GM12891 (cell line): ENCODE measurements at regions not wholly inside any gene's neighbourhood (a gene's known extent, or its start where the extent isn't known, plus 50 kb on each side); places are given as distances from the start of the nearest gene placed in this dataset.

Experiments
- DNase-seq: peaks from one replicate; pipeline ENCODE4 v3.0.0; 2011; ENCODE audit warnings: low spot score; ENCODE audit not compliant: insufficient read length
- FAIRE-seq: peaks from 2 replicates; lab custom pipeline; 2011; peaks lifted over from hg19 to GRCh38; lab: Jason Lieb, UNC
- PAX5 ChIP-seq: IDR thresholded peaks from 2 replicates; pipeline ENCODE4 v1.6.1; 2011; ENCODE audit warnings: low read length, moderate library complexity, mild to moderate bottlenecking; ENCODE audit not compliant: insufficient read depth, severe bottlenecking
- POLR2A ChIP-seq: IDR thresholded peaks from 2 replicates; pipeline ENCODE4 v1.6.1; 2011; ENCODE audit warnings: low read depth, low read length, control low read depth
- POLR2AphosphoS5 ChIP-seq: IDR thresholded peaks from 2 replicates; pipeline ENCODE4 v1.6.1; 2011; ENCODE audit warnings: low read depth, low read length, control low read depth
- POU2F2 ChIP-seq: IDR thresholded peaks from 2 replicates; pipeline ENCODE4 v1.6.1; 2011; ENCODE audit warnings: low read depth, mild to moderate bottlenecking, control low read depth, low read length, moderate library complexity
- SPI1 ChIP-seq: IDR thresholded peaks from 2 replicates; pipeline ENCODE4 v1.6.1; 2011; ENCODE audit warnings: low read depth, low read length, control low read depth
- TAF1 ChIP-seq: IDR thresholded peaks from 2 replicates; pipeline ENCODE4 v1.6.1; 2011; ENCODE audit warnings: low read depth, low read length, control low read depth

DNA sequence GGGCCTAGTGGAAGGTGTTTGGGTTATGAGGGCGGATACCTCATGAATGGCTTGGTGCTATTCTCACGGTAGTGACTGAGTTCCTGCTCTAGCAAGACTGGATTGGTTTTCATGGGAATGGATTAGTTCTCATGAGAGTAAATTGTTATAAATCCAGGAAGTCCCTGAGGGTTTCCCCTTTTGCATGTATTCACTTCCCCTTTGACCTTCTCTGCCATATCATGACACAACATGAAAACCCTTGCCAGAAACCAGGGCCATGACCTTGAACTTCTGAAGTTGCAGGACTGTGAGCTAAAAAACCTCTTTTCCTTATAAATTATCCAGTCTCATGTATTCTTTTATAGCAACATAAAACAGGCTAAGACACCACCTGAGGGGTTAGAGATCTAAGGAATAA, 529.7 kb upstream of the RPS6KA3 start:
- no peak for TF ChIP-seq SPI1
- TF ChIP-seq POLR2AphosphoS5 = no peak
- no peak for TF ChIP-seq TAF1
- no peak for TF ChIP-seq PAX5
- TF ChIP-seq POLR2A = no peak
- no peak for TF ChIP-seq POU2F2
- no peak for FAIRE-seq
- no peak for DNase-seq

DNA sequence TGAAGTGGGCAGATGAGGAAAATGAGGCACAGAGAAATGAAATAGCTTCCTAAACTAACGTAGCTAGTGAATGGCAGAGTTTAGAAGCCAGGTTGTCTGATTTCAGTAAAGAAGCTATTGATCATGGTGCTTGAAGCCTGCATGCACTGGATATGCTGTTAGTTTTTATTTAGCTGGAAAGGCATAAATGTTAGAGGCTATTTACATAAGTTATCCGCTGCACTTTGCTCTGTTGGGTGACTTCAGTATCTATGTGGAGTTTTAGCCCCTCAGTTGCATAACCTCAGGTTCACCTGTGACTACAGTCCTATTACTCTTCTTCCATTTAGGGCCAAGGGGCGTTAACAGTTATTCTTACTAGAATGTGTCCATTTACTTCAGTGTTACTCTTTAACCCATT, 522.4 kb upstream of the RPS6KA3 start:
- DNase-seq (no peak), FAIRE-seq (no peak)
- TF ChIP-seq PAX5 (no peak), POLR2AphosphoS5 (no peak)

DNA sequence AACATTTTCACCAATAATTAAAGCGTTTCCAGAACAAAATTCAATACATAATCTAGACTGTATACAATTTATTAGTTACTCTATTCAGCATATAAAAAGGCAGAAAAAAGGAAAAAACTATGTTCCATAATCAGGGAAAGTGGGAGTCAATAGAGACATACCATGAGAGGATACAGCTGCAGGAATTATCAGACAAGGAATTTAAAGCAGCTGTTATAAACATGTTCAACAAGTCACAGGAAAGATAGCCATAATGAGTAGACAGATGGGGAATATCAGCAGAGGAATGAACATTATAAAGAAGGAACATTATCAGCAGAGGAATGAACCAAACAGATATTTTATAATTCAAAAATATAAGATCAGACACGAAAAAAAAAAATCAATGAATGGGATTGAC, 500.6 kb upstream of the RPS6KA3 start:
- FAIRE-seq (no peak), DNase-seq (no peak)
- TF ChIP-seq POLR2AphosphoS5 (no peak), POU2F2 (no peak), PAX5 (no peak), TAF1 (no peak), POLR2A (no peak)

DNA sequence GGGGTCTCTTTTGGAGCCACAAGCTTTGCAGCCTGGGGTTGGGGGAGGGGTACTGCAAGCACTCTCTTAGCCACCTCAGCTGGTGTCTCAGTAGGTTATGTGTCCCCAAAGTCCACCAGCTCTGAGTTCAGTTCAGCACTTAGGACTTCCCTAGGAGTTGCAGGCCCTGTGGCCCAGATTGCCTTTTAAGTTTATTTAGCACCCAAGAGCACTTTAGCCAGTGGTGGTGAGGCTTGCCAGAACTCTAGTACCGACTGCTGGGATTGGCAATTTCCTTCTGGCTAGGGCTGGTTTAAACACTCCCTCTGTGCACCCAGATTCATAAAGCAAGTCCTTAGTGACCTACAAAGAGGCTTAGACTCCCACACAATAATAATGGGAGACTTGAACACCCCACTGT, 489.9 kb upstream of the RPS6KA3 start:
- no peak for TF ChIP-seq TAF1
- no peak for TF ChIP-seq POLR2AphosphoS5
- no peak for TF ChIP-seq POLR2A
- no peak for TF ChIP-seq PAX5
- no peak for DNase-seq
- no peak for FAIRE-seq

DNA sequence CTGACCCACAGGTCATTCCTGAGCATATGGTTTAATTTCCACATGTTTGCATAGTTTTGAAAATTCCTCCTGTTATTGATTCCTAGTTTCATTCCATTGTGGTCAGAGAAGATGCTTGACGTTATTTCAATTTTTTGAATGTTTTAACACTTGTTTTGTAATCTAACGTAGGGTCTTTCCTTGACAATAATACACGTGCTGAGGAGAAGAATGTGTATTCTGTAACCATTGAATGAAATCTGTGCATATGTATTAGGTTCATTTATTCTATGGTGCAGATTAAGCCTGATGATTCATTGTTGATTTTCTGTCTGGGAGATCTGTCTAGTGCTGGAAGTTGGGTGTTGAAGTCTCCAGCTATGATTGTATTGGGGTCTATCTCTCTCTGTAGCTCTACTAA, 486.4 kb upstream of the RPS6KA3 start:
- TF ChIP-seq PAX5 (no peak), POU2F2 (no peak), POLR2A (no peak), TAF1 (no peak), SPI1 (no peak), POLR2AphosphoS5 (no peak)
- FAIRE-seq (no peak), DNase-seq (no peak)

DNA sequence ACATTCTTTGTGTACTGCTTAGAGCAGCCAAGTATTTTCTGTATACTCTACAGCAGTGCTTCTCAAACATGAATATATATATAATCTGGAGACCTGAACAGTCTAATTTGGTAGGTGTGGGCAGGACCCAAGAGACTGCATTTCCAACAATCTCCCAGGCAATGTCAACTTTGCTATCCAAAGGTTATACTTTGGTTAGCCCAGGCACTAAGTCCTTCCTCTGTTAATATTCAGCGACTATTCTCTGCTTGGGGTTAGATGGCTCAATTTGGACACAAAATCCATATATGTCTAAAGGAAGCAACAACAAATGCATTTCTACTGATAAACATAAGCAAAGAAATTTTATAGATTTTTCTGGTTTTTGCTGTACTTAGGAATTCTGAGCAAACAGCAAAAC, 480.0 kb upstream of the RPS6KA3 start:
- DNase-seq (no peak), FAIRE-seq (no peak)
- TF ChIP-seq SPI1 = no peak
- TF ChIP-seq POLR2AphosphoS5 = no peak
- TF ChIP-seq TAF1 = no peak
- no peak for TF ChIP-seq POLR2A
- no peak for TF ChIP-seq POU2F2
- no peak for TF ChIP-seq PAX5

DNA sequence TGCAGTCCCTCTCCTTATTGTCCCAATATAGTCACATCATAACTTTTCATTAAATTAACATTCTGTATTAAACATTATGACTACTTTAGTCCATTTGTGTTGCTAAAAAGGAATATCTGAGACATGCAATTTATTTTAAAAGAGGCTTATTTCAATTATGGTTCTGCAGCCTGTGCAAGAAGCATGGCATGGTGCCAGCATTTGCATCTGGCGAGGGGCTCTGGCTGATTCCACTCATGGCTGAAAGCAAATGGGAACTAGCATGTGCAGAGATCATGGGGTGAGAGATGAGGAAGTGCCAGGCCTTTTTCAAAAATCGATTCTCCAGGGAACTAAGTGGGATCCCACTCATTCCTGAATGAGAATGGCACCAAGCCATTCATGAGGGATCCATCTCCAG, 476.3 kb upstream of the RPS6KA3 start:
- TF ChIP-seq TAF1 (no peak), POLR2A (no peak)
- FAIRE-seq = no peak
- DNase-seq = no peak

DNA sequence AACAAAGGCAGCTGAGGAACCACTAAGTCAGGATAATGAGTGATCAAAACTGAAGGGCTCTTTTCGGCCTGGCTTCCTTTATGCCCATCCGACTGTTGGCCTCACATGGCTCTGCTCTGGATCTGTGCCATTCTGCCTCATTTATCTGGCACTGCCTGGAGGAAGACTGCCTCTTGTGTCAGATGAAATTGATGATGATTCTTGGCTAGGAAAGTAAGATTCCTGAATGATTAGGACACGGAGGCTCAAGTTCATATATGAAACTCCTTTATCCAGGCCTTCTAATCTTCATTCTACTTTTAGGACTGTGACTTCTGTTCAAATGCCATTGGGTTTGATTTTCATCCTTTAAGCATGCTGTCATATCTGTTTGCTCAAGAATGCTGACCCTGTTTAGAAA, 475.4 kb upstream of the RPS6KA3 start:
- no peak for FAIRE-seq
- no peak for DNase-seq

DNA sequence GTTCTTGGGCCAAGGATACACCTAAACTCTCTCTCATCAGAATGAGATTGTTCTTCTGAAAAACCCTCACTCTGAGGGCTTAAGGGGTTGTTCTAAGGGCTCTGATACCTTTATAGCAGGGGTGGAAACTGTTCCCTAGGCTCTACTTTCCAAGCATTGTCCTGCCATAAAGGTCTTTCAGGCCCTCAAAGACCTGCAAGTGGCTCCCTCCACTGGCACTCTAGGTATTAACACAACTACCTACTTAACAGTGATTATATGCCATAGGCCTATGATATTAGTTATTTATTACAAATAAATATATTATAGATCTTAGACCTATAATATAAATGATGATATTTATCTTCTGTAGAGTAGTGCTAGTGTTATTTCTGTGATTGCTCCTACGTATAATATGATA, 473.7 kb upstream of the RPS6KA3 start:
- DNase-seq (no peak), FAIRE-seq (no peak)
- TF ChIP-seq PAX5 (no peak), SPI1 (no peak), POLR2AphosphoS5 (no peak), POU2F2 (no peak), POLR2A (no peak), TAF1 (no peak)

More for the DNA sequence above, 475.4 kb upstream of the RPS6KA3 start:
- TF ChIP-seq TAF1 (no peak), POLR2A (no peak), PAX5 (no peak), SPI1 (no peak), POLR2AphosphoS5 (no peak), POU2F2 (no peak)

DNA sequence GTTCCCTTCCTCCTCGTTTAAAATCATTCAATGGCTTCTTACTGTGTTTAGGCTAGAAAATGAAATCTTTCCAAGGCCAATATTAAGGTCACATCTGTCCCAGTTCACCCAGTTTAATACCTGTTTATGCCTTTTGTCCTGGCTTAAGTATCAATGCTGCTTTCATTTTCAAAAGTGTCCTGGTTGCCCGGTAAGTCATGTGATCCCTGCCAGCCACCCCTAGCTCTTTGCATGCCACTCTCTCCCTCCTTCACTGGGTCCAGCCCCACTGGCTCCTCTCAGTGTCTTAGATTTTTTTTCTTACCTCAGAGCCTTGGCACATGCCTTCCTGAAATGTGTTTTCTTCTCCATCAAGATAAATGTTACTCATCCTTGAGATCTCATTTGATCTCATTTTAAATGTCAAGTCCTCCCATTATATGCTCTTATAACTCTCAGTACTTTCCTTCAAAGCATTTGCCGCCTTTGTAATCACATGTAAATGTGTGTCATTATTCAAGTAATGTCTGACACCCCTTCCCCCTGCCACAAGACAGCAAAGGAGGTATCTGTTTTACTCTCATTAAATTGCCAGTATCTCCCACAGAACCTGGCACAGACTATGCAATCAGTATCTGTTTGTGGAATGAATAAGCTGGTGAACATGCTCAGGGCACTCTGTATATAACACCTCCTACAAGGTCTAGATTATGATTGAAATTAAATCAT, 472.5 kb upstream of the RPS6KA3 start:
- no peak for DNase-seq
- FAIRE-seq = no peak
- TF ChIP-seq POLR2A = no peak
- no peak for TF ChIP-seq PAX5
- TF ChIP-seq POU2F2 = no peak
- no peak for TF ChIP-seq SPI1
